ENCODE measurements at regions not wholly inside any gene's neighbourhood (a gene's known extent, or its start where the extent isn't known, plus 50 kb on each side); places are given as distances from the start of the nearest gene placed in this dataset.

GRCh38 chr2:2861666-2862240, 515.9 kb downstream of the EIPR1 start:
- TF ChIP-seq CTCF (conservative IDR thresholded peaks at IDR 0.05): no peak
- Mint-ChIP-seq H3K4me1 (ENCODE audit: unreplicated experiment) (no peaks in the 10 kb centered on the region), H3K36me3 (no peaks in the 10 kb centered on the region), H3K27ac (no peak overlapping the region), H3K9me3 (no peaks in the 10 kb centered on the region), H3K4me3 (no peak overlapping the region), H3K27me3 (peaks cover 3% of the 10 kb centered on the region)
- no peak for DNase-seq (ENCODE audit: extremely low spot score, unreplicated experiment)

GRCh38 chr2:2860589-2861300, 516.9 kb downstream of the EIPR1 start:
- H3K4me3 Mint-ChIP-seq: no peak overlapping the region
- H3K36me3 Mint-ChIP-seq: no peaks in the 10 kb centered on the region
- no peaks in the 10 kb centered on the region for H3K4me1 Mint-ChIP-seq (ENCODE audit: unreplicated experiment)
- H3K27me3 Mint-ChIP-seq: peaks cover 3% of the 10 kb centered on the region
- no peaks in the 10 kb centered on the region for H3K9me3 Mint-ChIP-seq
- no peak overlapping the region for H3K27ac Mint-ChIP-seq
- DNase-seq (ENCODE audit: extremely low spot score, unreplicated experiment): no peak
- no peak for TF ChIP-seq CTCF (conservative IDR thresholded peaks at IDR 0.05)

GRCh38 chr2:2859732-2860131, 517.9 kb downstream of the EIPR1 start:
- Mint-ChIP-seq H3K27ac (no peak overlapping the region), H3K4me1 (ENCODE audit: unreplicated experiment) (no peaks in the 10 kb centered on the region), H3K36me3 (no peaks in the 10 kb centered on the region), H3K4me3 (no peak overlapping the region), H3K27me3 (peaks cover 3% of the 10 kb centered on the region), H3K9me3 (no peaks in the 10 kb centered on the region)
- TF ChIP-seq CTCF (conservative IDR thresholded peaks at IDR 0.05): no peak
- no peak for DNase-seq (ENCODE audit: extremely low spot score, unreplicated experiment)

- H3K9me3 Mint-ChIP-seq: no peaks in the 10 kb centered on the region
- no peak overlapping the region for H3K4me3 Mint-ChIP-seq
- H3K4me1 Mint-ChIP-seq (ENCODE audit: unreplicated experiment): no peaks in the 10 kb centered on the region
- H3K36me3 Mint-ChIP-seq: no peaks in the 10 kb centered on the region
- H3K27ac Mint-ChIP-seq: no peak overlapping the region
- H3K27me3 Mint-ChIP-seq: peaks cover 3% of the 10 kb centered on the region
- DNase-seq (ENCODE audit: extremely low spot score, unreplicated experiment): no peak
- TF ChIP-seq CTCF (conservative IDR thresholded peaks at IDR 0.05): no peak
Observed at GRCh38 chr2:2859164-2859563, 518.5 kb downstream of the EIPR1 start.

- Mint-ChIP-seq H3K27me3 (no peaks in the 10 kb centered on the region), H3K4me1 (ENCODE audit: unreplicated experiment) (no peaks in the 10 kb centered on the region), H3K4me3 (no peak overlapping the region), H3K36me3 (no peaks in the 10 kb centered on the region), H3K9me3 (no peaks in the 10 kb centered on the region), H3K27ac (no peak overlapping the region)
- no peak for TF ChIP-seq CTCF (conservative IDR thresholded peaks at IDR 0.05)
- DNase-seq (ENCODE audit: extremely low spot score, unreplicated experiment): no peak
Observed at GRCh38 chr2:2856723-2857415, 520.7 kb downstream of the EIPR1 start.
